Activated naive CD4-positive, alpha-beta T cell treated with anti-CD3 and anti-CD28 coated beads, Interleukin-2, amount 10 ng/mL, durations not matched to agents 7 days and 5 days (primary cell): ENCODE measurements at regions not wholly inside any gene's neighbourhood (a gene's known extent, or its start where the extent isn't known, plus 50 kb on each side); places are given as distances from the start of the nearest gene placed in this dataset.

Source experiments
- CTCF ChIA-PET: fragments of 350-600 bp; sonication (Branson Sonifier 250); formaldehyde crosslinking; loops from one replicate; lab custom pipeline; 2021; ENCODE audit warnings: antibody characterized with exemption; lab: Charles Lee
- DNase-seq: peaks from one replicate; pipeline ENCODE4 v3.0.0-alpha.2; 2020
- H3K27ac Mint-ChIP-seq: one replicate; pipeline ENCODE4 v1.8.0; 2021; ENCODE audit warnings: mild to moderate bottlenecking, moderate library complexity, mixed read lengths
- H3K27me3 Mint-ChIP-seq: one replicate; pipeline ENCODE4 v1.8.0; 2021; ENCODE audit warnings: mild to moderate bottlenecking, mixed read lengths
- H3K36me3 Mint-ChIP-seq: one replicate; pipeline ENCODE4 v1.8.0; 2021; ENCODE audit warnings: mixed read lengths
- H3K4me1 Mint-ChIP-seq: one replicate; pipeline ENCODE4 v1.8.0; 2021; ENCODE audit warnings: mixed read lengths
- H3K4me3 Mint-ChIP-seq: one replicate; pipeline ENCODE4 v1.8.0; 2021; ENCODE audit warnings: mild to moderate bottlenecking, moderate library complexity, mixed read lengths
- H3K9me3 Mint-ChIP-seq: one replicate; pipeline ENCODE4 v1.8.0; 2021; ENCODE audit warnings: mixed read lengths

DNA sequence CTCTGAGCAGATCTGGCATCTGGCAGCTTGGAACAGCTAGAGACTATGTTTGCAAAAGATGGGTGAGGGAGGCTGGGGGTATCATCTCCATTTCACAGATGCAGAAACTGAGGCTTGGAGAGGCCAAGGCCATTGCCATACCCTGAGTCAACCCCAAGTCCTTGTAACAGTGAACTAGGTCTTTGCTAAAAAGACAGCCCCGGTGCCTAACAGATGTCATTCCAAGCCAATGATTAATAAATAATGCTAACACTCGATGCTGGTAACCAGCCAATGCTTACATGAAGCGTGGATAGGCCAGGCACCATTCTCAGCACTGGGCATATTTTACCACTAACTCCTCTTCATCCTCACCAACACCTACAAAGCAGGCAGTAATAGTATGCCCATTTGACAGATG lies 164.0 kb downstream of the MN1 start:
- no peak for DNase-seq
- Mint-ChIP-seq H3K27ac (no peak overlapping the region), H3K4me1 (no peaks in the 10 kb centered on the region), H3K9me3 (no peaks in the 10 kb centered on the region), H3K4me3 (no peak overlapping the region), H3K36me3 (no peaks in the 10 kb centered on the region), H3K27me3 (no peaks in the 10 kb centered on the region)
- CTCF ChIA-PET: no interaction called here

DNA sequence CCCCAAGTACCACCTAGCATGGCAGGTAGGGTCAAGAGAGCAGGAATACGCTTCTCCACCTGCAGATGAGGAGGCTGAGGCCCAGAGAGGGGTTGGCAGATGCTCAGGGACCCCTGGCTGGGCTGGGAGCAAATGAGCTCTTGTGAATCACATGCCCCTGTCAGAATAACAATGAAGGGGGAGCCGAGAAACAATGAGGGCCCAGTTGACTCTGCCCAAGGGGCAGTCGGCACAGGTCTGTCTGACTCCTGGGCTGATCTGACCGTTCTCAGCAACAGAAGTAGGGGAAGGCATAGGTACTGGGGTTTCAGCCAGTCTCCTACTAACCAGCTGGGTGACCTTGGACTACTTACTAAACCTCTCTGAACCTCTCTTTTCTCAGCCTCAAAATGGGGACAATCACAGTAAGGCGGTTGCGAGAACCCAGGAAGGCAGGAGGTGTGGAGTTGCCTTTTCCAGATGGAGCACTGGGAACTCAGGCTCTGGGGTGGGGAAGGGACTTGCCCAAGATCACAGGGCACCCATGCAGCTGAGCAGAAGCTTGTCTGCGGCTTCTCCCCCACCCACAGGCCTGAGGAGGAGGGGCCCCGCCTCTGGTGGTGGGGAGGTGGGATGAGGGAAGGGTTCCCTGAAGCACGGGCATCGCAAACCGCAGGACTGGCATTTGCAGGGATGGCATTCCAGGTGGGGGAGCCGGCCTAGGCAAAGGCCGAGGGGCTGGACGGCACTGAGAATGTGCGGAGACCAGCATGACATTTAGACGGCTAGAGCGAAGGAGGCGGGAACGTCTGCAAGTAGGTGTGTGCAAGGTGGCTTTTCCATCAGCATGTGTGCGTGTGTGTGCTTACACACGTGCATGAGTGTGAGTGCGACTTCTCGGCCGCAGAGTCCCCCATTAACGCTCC lies 163.0 kb downstream of the MN1 start:
- no peak for DNase-seq
- no peak overlapping the region for H3K4me3 Mint-ChIP-seq
- H3K27ac Mint-ChIP-seq: no peak overlapping the region
- H3K9me3 Mint-ChIP-seq: no peaks in the 10 kb centered on the region
- no peaks in the 10 kb centered on the region for H3K36me3 Mint-ChIP-seq
- H3K27me3 Mint-ChIP-seq: no peaks in the 10 kb centered on the region
- CTCF ChIA-PET: no interaction called here
- no peaks in the 10 kb centered on the region for H3K4me1 Mint-ChIP-seq

DNA sequence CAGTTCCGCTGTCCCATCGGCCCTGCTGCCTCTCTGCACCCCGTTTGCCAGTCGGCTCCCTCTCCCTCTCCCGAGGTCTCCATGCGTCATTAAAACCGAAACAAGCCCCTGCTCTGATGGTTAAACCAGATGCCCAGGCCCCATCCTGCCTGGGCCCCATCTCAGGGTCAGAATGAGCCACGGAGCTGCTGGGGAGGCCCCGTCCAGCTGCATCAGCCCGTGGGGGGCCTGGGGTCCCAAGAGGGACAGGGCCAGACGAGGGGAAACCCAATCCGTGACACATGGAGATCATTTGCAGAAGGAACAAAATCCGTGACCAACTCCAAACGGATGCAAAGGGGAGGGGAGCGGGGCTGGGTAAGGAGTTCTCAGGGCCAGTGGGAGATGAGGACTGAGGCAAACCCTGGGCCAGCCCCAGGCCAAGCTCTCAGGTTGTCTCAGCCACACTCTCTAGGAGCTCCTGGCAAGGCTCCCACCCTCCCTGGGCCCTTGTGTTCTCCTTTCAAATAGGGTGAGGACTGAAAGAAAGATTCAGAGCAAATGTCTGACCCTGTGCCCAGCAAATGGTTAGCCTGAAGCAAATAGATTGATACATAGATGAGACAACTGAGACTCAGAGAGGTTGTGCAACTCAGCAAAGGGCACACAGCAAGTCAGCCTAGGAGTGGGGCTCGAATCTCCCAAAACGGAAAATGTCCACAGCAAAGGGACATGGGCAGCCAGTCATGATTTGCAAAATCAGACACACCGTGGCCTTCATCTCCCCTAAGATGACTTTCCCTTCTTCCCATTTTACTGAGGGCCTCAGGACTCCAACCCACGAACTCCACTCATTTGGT lies 162.1 kb downstream of the MN1 start:
- Mint-ChIP-seq H3K9me3 (no peaks in the 10 kb centered on the region), H3K4me1 (no peaks in the 10 kb centered on the region), H3K27me3 (no peaks in the 10 kb centered on the region), H3K36me3 (no peaks in the 10 kb centered on the region), H3K4me3 (no peak overlapping the region), H3K27ac (no peak overlapping the region)
- CTCF ChIA-PET: no interaction called here
- no peak for DNase-seq

DNA sequence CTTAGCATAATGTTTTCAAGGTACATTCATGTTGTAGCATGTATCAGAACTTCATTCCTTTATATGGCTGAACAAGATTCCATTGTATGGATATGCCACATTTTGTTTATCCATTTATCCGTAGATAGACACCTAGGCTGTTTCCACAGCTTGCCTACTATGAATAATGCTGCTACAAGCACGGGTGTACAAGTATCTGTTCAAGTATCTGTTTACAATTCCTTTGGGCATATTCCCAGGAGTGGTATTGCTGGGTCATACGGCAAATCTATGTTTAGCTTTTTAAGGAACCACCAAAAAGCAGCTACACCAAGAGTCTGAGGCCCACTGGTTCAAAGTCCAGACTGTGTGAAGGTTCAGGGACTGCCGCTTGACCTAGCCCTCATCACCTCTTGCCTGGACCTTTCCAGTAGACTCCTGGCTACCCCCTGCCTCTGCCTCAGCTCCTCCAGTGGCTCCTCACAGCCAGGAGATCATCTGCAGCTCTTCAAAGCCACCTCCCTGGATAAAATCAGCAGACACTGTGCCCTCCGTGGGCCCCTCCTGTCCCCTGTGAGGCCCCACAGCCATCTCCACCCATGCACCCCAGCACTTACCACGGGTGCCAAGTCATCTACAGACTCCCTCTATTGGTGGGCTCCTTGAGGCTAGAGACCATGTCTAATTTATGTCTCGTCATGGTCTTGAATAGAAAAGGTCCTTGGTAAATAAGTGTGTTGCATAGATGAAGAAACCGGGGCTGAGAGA lies 160.3 kb downstream of the MN1 start:
- Mint-ChIP-seq H3K36me3 (no peaks in the 10 kb centered on the region), H3K4me1 (no peaks in the 10 kb centered on the region), H3K27me3 (no peaks in the 10 kb centered on the region), H3K27ac (no peak overlapping the region), H3K9me3 (no peaks in the 10 kb centered on the region), H3K4me3 (no peak overlapping the region)
- CTCF ChIA-PET: no interaction called here
- DNase-seq: no peak

DNA sequence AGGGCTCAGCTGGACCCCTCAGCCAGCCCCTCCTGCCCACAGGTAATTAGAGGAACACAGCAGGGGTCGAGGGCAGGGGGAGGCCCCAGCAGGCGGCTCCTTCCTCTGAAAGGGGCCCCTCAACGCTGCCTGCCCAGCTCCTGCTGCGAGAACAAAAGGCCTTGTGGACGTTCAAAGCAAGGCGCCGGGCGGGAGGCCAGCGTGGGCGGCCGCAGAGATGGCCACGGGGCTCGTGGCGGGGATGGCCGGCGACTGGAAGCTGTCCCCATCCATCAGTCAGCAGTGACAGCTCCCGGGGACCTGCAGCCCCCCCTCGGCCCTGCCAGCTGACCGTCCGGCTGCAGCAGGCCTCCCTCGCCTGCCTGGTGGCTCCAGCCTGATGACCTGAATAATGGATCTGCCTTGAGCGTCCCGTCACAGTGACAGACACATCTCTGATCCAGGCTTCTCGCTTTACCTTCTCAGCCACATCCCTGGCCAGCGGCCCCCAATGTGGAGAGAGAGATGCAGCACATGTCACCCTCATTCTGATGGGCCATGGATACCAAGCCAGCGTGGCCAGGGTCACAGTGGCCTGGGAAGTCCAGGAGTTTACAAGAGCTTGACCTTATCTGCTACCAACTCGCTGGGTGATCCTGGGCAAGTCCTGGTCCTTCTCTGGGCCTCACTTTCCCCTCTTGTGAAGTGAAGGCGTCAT lies 159.3 kb downstream of the MN1 start:
- H3K9me3 Mint-ChIP-seq: no peaks in the 10 kb centered on the region
- no peaks in the 10 kb centered on the region for H3K36me3 Mint-ChIP-seq
- no peak for DNase-seq
- no peaks in the 10 kb centered on the region for H3K4me1 Mint-ChIP-seq
- H3K4me3 Mint-ChIP-seq: no peak overlapping the region
- no peaks in the 10 kb centered on the region for H3K27me3 Mint-ChIP-seq
- no peak overlapping the region for H3K27ac Mint-ChIP-seq
- CTCF ChIA-PET: no interaction called here

DNA sequence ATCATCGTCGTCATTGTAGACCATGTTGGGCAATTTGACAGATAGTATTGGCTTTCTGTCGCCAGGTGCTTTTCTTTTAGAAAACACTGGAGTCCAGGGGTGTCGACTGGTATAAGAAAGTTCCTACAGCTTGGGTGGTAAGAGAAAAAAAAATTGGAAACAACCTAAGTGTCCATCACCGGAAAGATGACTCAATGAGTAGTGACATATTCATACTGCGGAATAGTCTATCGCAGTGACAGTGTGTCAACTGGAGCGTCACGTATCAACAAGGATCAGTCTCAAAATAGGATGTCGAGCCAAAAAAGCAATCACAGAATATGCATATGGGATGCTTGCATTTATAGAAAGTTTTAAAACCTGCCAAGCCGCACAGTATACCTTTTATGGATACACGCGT lies 157.6 kb downstream of the MN1 start:
- no peak overlapping the region for H3K4me3 Mint-ChIP-seq
- CTCF ChIA-PET: interaction anchor here (1.2 kb wide), 1 partner anchor 24 kb away, joined by 3 read pairs; no protein-coding TSS in a partner anchor
- no peak for DNase-seq
- H3K9me3 Mint-ChIP-seq: no peaks in the 10 kb centered on the region
- peaks cover 5% of the 10 kb centered on the region for H3K27me3 Mint-ChIP-seq
- H3K27ac Mint-ChIP-seq: no peak overlapping the region
- no peaks in the 10 kb centered on the region for H3K36me3 Mint-ChIP-seq
- no peaks in the 10 kb centered on the region for H3K4me1 Mint-ChIP-seq

DNA sequence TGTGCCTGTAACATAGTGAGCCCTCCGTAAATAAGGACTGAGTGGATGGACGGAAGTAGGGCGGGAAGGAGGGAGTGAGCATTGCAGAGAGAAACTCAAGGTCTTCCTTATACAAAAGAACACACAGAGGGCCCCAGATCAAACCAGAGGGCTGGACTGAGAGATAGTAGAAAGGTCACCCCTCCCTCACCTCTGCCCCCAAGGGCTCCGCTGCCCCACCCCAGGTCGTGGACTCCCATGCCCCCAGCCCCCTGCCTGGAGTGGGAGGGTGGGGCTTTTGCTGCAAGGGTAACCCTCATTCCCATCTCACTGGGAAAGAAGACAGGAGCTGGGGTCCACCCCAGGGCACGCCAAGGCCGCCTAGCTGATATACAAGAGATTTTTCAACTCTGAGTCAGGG lies 157.0 kb downstream of the MN1 start:
- Mint-ChIP-seq H3K4me1 (no peaks in the 10 kb centered on the region), H3K27ac (no peak overlapping the region), H3K9me3 (no peaks in the 10 kb centered on the region), H3K36me3 (no peaks in the 10 kb centered on the region), H3K4me3 (no peak overlapping the region), H3K27me3 (peaks cover 5% of the 10 kb centered on the region)
- CTCF ChIA-PET: no interaction called here
- DNase-seq: no peak

DNA sequence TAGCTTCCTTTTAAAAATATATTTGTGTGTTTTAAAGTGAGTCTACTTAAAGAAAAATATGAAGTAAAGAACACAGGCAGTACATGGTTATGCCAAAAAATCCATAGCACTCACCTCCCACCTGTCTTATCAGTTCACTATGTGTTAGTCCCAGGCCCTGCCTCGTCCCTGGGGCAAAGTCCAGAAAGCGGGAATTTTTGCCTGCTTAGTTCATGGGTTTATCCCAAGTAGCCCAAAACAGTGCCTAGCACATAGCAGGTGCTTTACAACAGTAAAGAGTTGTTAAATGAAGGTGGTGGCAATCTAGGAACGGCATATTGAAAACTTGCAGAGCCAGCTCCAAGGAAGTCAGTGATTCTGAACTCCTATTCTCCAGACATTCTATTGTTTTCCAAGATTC lies 154.0 kb downstream of the MN1 start:
- H3K27ac Mint-ChIP-seq: no peak overlapping the region

DNA sequence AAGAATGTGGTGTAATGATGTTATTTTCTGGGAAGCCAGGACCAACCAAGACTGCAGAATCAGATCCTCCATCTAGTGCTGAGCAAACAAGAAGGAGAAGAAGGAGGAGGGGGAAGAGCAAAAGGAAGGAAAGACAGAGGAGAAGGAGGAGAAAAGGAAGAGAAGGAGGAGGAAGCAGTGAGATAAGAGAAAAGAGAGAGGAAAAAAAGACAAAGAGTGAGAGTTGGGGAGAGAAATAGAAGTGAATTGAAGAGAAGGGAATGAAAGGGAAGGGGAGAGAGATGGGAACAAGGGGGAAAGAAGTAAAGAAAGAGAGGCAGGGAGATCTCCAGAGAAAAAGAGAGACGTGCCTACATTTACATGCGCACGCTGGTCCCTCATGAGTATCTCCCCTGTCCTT lies 153.5 kb downstream of the MN1 start:
- no peak overlapping the region for H3K4me3 Mint-ChIP-seq
- H3K4me1 Mint-ChIP-seq: no peaks in the 10 kb centered on the region
- H3K9me3 Mint-ChIP-seq: no peaks in the 10 kb centered on the region
- H3K27ac Mint-ChIP-seq: no peak overlapping the region
- H3K27me3 Mint-ChIP-seq: peaks cover 5% of the 10 kb centered on the region
- CTCF ChIA-PET: no interaction called here
- no peak for DNase-seq
- no peaks in the 10 kb centered on the region for H3K36me3 Mint-ChIP-seq

More for the DNA sequence above, 154.0 kb downstream of the MN1 start:
- no peaks in the 10 kb centered on the region for H3K4me1 Mint-ChIP-seq
- H3K4me3 Mint-ChIP-seq: no peak overlapping the region
- H3K36me3 Mint-ChIP-seq: no peaks in the 10 kb centered on the region
- no peak for DNase-seq
- CTCF ChIA-PET: no interaction called here
- peaks cover 5% of the 10 kb centered on the region for H3K27me3 Mint-ChIP-seq
- no peaks in the 10 kb centered on the region for H3K9me3 Mint-ChIP-seq

DNA sequence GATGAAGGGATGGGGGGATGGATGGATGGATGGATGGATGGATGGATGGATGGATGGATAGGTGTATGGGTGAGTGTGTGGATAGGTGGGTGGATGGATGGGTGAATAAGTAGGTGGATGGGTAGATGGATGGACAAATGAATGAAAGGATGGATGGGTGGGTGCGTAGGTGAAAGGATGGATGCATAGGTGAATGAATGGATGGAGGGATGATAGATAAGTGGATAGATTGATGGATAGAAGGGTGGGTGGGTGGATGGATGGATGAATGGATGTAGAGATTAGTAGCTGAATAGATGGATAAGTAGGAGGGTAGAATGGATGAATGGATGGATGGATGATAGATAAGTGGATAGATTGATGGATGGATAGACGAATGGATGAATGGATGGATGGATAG lies 152.7 kb downstream of the MN1 start:
- CTCF ChIA-PET: no interaction called here
- Mint-ChIP-seq H3K36me3 (no peaks in the 10 kb centered on the region), H3K4me1 (no peaks in the 10 kb centered on the region), H3K27me3 (peaks cover 5% of the 10 kb centered on the region), H3K9me3 (peaks cover 2% of the 10 kb centered on the region), H3K4me3 (no peak overlapping the region), H3K27ac (no peak overlapping the region)
- DNase-seq: no peak

DNA sequence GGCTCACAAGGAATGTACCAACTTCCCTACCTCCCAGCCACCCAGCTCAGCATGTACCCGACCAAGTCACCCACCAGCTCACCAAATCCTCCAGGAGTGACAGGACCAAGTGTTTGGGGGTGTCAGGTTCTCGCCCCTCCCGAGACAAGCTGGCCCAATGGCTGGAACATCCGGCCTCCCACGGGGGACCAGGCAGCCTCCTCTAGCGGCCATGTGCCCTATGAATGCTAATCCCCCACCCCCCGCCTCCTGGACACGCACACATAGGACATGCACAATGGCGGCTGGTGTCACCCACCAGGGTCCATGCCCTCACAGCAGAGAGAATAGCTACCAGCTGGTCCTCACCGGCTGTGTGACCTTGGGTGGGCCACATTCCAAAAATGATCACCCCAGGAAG lies 151.0 kb downstream of the MN1 start:
- H3K36me3 Mint-ChIP-seq: no peaks in the 10 kb centered on the region
- DNase-seq: no peak
- peaks cover 5% of the 10 kb centered on the region for H3K27me3 Mint-ChIP-seq
- no peak overlapping the region for H3K4me3 Mint-ChIP-seq
- CTCF ChIA-PET: no interaction called here
- H3K4me1 Mint-ChIP-seq: no peaks in the 10 kb centered on the region
- peaks cover 5% of the 10 kb centered on the region for H3K9me3 Mint-ChIP-seq
- H3K27ac Mint-ChIP-seq: no peak overlapping the region

DNA sequence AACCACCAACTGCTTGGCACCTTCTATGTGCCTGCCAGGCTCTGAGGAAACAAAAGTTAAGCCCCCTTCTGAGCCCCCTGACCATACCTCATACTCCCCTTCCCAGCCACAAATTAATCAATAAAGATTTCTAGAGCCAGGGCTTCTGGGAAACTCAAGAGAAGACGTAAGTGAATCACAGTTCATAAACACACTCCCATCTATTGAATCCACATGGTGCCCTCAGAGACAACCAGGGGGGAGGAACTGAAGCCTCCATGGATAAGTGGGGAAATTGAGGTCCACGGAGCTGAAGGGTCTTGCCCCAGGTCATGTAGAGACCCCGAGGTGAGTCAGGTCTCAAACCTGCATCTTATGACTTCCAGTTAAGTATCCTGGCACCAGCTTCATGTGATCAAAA lies 150.6 kb downstream of the MN1 start:
- Mint-ChIP-seq H3K4me3 (no peak overlapping the region), H3K27ac (no peak overlapping the region), H3K9me3 (peaks cover 5% of the 10 kb centered on the region), H3K27me3 (peaks cover 5% of the 10 kb centered on the region), H3K4me1 (no peaks in the 10 kb centered on the region), H3K36me3 (no peaks in the 10 kb centered on the region)
- CTCF ChIA-PET: no interaction called here
- DNase-seq: no peak

DNA sequence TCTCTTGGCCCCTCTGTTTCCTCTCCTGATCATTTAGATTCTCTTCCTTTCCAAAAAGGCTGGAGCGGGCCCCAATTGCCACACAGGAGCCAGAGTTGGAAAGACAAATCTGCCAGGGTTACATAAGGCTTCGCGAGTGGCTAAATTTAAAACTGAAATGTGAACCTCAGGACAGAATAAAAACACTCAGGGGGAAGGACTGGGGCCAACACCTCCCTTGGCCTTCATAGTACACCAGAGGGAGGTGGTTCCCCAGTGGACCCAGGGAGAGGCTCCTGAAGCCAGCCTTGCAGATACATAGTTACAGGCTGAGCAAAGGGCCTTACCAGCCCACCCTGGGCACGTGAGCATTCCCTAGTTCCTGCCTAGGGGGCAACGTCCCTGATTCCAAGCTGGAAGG lies 150.1 kb downstream of the MN1 start:
- no peaks in the 10 kb centered on the region for H3K36me3 Mint-ChIP-seq
- no peak overlapping the region for H3K4me3 Mint-ChIP-seq
- peaks cover 5% of the 10 kb centered on the region for H3K9me3 Mint-ChIP-seq
- CTCF ChIA-PET: no interaction called here
- no peaks in the 10 kb centered on the region for H3K4me1 Mint-ChIP-seq
- H3K27me3 Mint-ChIP-seq: peaks cover 5% of the 10 kb centered on the region
- DNase-seq: no peak
- no peak overlapping the region for H3K27ac Mint-ChIP-seq
